ENCODE measurements at regions not wholly inside any gene's neighbourhood (a gene's known extent, or its start where the extent isn't known, plus 50 kb on each side); places are given as distances from the start of the nearest gene placed in this dataset.

DNA sequence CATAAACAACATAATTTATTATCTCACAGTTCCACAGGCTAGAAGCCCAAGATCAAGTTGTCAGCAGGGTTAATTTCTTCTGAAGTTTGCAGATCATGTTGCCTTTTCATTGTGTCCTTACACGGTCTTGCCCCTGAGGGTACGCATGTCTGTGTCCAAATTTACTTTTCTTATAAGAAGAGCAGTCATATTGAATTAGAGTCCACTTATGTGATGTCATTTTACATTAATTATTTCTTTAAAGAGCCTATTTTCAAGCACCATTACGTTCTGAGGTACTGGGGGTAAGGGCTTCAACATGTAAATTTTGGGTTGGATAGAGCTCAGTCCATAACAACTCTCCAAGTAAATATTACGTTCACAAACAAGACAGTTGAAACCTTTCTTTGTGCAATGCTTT is 236.6 kb upstream of the OR4E1 start:
- TF ChIP-seq, protein P1, sequence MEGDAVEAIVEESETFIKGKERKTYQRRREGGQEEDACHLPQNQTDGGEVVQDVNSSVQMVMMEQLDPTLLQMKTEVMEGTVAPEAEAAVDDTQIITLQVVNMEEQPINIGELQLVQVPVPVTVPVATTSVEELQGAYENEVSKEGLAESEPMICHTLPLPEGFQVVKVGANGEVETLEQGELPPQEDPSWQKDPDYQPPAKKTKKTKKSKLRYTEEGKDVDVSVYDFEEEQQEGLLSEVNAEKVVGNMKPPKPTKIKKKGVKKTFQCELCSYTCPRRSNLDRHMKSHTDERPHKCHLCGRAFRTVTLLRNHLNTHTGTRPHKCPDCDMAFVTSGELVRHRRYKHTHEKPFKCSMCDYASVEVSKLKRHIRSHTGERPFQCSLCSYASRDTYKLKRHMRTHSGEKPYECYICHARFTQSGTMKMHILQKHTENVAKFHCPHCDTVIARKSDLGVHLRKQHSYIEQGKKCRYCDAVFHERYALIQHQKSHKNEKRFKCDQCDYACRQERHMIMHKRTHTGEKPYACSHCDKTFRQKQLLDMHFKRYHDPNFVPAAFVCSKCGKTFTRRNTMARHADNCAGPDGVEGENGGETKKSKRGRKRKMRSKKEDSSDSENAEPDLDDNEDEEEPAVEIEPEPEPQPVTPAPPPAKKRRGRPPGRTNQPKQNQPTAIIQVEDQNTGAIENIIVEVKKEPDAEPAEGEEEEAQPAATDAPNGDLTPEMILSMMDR (IDR thresholded peaks at IDR 0.05) = no peak
- TF ChIP-seq POLR2A (IDR thresholded peaks at IDR 0.05) = no peak
- no peak for TF ChIP-seq POLR2AphosphoS5 (IDR thresholded peaks at IDR 0.05)

All from upper lobe of left lung (tissue), 4 donors.